ENCODE measurements at regions not wholly inside any gene's neighbourhood (a gene's known extent, or its start where the extent isn't known, plus 50 kb on each side); places are given as distances from the start of the nearest gene placed in this dataset.

- intact Hi-C loops (cut with micrococcal nuclease; ENCODE audit: unreplicated experiment) (no loop called here), in situ Hi-C loops (cut with MboI) (no loop called here)
- ChIA-PET POLR2A (no interaction called here), SMC1A (ENCODE audit: uncharacterized antibody, unreplicated experiment) (no interaction called here), CTCF (no interaction called here), RAD21 (ENCODE audit: unreplicated experiment) (no interaction called here)
- no peaks in the 10 kb centered on the region for H4K20me1 ChIP-seq (ENCODE audit: control insufficient read depth, insufficient read depth)
- no peak overlapping the region for H2AFZ ChIP-seq (ENCODE audit: control insufficient read depth, low read depth, low read length)
- no peak for TF ChIP-seq CEBPB (IDR thresholded peaks at IDR 0.05; ENCODE audit: borderline replicate concordance in 1 of 2, low read depth in 2 of 2, low read length in 2 of 2)
- no peak for TF ChIP-seq ZBTB33 (IDR thresholded peaks at IDR 0.05)
- TF ChIP-seq SMAD5 (IDR thresholded peaks at IDR 0.05; ENCODE audit: low read depth): no peak
- no peak for TF ChIP-seq CBX5 (IDR thresholded peaks at IDR 0.05; ENCODE audit: low read depth)
- WGBS (ENCODE audit: insufficient coverage, insufficient replicate concordance, low lambda C conversion rate, missing lambda C conversion rate): 25% methylated on average over 2 of the region's 2 CpGs
- no peak overlapping the region for H3K9ac ChIP-seq (ENCODE audit: control insufficient read depth, insufficient read depth, low read length)
- H3K4me3 ChIP-seq: no peak overlapping the region
- no TSS peak for BruUV-seq (replicated peaks)
- DNase-seq (ENCODE audit: low read depth, low spot score) (no peak), ATAC-seq (no peak), FAIRE-seq (no peak)
- no peaks in the 10 kb centered on the region for H3K79me2 ChIP-seq (ENCODE audit: control insufficient read depth, insufficient read depth, low read length)
- no peaks in the 10 kb centered on the region for H3K9me3 ChIP-seq (replicated peaks; ENCODE audit: control insufficient read depth, insufficient read depth, low read length)
- no peaks in the 10 kb centered on the region for H3K36me3 ChIP-seq (ENCODE audit: control insufficient read depth in 2 of 2, insufficient read depth in 2 of 2, low read length in 1 of 2)
- H3K4me2 ChIP-seq (ENCODE audit: control insufficient read depth, insufficient read depth): no peak overlapping the region
- H3K27me3 ChIP-seq (replicated peaks in 1 of 2; ENCODE audit: control insufficient read depth in 2 of 2, insufficient read depth in 2 of 2, low read length in 1 of 2): no peaks in the 10 kb centered on the region; a peak in 1 of 4 replicates
- H3K27ac ChIP-seq (ENCODE audit: control insufficient read depth, insufficient read depth): no peak overlapping the region
- H3K4me1 ChIP-seq (ENCODE audit: control insufficient read depth, insufficient read depth, low read length): no peaks in the 10 kb centered on the region
These were observed 74.3 kb upstream of the CAPZB start for GRCh38 chr1:19559641-19560040.

GRCh38 chr1:19557609-19558051 lies 72.3 kb upstream of the CAPZB start:
- Histone ChIP-seq H4K20me1 (ENCODE audit: control insufficient read depth, insufficient read depth) (no peaks in the 10 kb centered on the region), H3K9ac (ENCODE audit: control insufficient read depth, insufficient read depth, low read length) (no peak overlapping the region), H3K79me2 (ENCODE audit: control insufficient read depth, insufficient read depth, low read length) (no peaks in the 10 kb centered on the region), H2AFZ (ENCODE audit: control insufficient read depth, low read depth, low read length) (no peak overlapping the region), H3K4me1 (ENCODE audit: control insufficient read depth, insufficient read depth, low read length) (no peaks in the 10 kb centered on the region), H3K27me3 (replicated peaks in 1 of 2; ENCODE audit: control insufficient read depth in 2 of 2, insufficient read depth in 2 of 2, low read length in 1 of 2) (no peaks in the 10 kb centered on the region), H3K4me3 (no peak overlapping the region), H3K4me2 (ENCODE audit: control insufficient read depth, insufficient read depth) (no peak overlapping the region), H3K27ac (ENCODE audit: control insufficient read depth, insufficient read depth) (no peak overlapping the region), H3K36me3 (ENCODE audit: control insufficient read depth in 2 of 2, insufficient read depth in 2 of 2, low read length in 1 of 2) (no peaks in the 10 kb centered on the region), H3K9me3 (replicated peaks; ENCODE audit: control insufficient read depth, insufficient read depth, low read length) (no peaks in the 10 kb centered on the region)
- intact Hi-C loops (cut with micrococcal nuclease; ENCODE audit: unreplicated experiment): no loop called here
- WGBS (ENCODE audit: insufficient coverage, insufficient replicate concordance, low lambda C conversion rate, missing lambda C conversion rate): 73% methylated on average over 1 of the region's 1 CpG
- no peak for FAIRE-seq
- DNase-seq (ENCODE audit: low read depth, low spot score): no peak
- RAD21 ChIA-PET (ENCODE audit: unreplicated experiment): no interaction called here
- CTCF ChIA-PET: interaction anchor here (0.6 to 1.6 kb wide), 2 partner anchors 11 to 148 kb away, joined by 5 read pairs; no protein-coding TSS in a partner anchor
- BruUV-seq (replicated peaks): no TSS peak
- in situ Hi-C loops (cut with MboI): no loop called here
- no peak for ATAC-seq
- POLR2A ChIA-PET: no interaction called here
- SMC1A ChIA-PET (ENCODE audit: uncharacterized antibody, unreplicated experiment): no interaction called here
- TF ChIP-seq ZNF274 (IDR thresholded peaks at IDR 0.05; ENCODE audit: insufficient read depth, insufficient read length): no peak
- TF ChIP-seq CUX1 (IDR thresholded peaks at IDR 0.05; ENCODE audit: insufficient replicate concordance, low read depth, low read length): no peak
- no peak for TF ChIP-seq MLLT1 (IDR thresholded peaks at IDR 0.05)
- TF ChIP-seq ATF3 (IDR thresholded peaks at IDR 0.05; ENCODE audit: borderline replicate concordance, extremely low read depth, low read depth, low read length): no peak

Measured in GM12878 (cell line).